ENCODE measurements at regions not wholly inside any gene's neighbourhood (a gene's known extent, or its start where the extent isn't known, plus 50 kb on each side); places are given as distances from the start of the nearest gene placed in this dataset.

DNA sequence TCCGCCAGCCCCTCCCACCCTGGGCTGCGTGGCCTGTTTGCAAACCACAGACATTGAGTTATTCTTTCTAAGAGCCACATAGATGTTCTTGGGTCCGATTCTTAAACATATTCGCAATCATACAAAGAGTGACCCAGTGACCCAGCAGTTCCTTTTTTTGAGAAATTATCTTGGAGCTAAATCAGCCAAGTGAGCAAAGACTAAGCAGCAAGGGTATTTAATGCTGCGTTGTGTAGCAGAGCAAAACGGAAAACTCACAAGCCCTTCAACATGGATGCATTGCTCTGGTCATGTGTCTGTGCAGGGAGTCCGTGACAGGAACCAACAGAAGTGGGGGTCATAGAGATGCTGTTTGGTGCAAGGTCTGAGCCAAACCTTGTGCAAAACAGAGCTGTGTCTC lies 95.6 kb downstream of the OLFM1 start:
- TF ChIP-seq, protein P1, sequence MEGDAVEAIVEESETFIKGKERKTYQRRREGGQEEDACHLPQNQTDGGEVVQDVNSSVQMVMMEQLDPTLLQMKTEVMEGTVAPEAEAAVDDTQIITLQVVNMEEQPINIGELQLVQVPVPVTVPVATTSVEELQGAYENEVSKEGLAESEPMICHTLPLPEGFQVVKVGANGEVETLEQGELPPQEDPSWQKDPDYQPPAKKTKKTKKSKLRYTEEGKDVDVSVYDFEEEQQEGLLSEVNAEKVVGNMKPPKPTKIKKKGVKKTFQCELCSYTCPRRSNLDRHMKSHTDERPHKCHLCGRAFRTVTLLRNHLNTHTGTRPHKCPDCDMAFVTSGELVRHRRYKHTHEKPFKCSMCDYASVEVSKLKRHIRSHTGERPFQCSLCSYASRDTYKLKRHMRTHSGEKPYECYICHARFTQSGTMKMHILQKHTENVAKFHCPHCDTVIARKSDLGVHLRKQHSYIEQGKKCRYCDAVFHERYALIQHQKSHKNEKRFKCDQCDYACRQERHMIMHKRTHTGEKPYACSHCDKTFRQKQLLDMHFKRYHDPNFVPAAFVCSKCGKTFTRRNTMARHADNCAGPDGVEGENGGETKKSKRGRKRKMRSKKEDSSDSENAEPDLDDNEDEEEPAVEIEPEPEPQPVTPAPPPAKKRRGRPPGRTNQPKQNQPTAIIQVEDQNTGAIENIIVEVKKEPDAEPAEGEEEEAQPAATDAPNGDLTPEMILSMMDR (IDR thresholded peaks at IDR 0.05) = no peak
- no peak for TF ChIP-seq POLR2AphosphoS5 (IDR thresholded peaks at IDR 0.05)
- no peak for TF ChIP-seq POLR2A (IDR thresholded peaks at IDR 0.05)
